Fibroblast of peridontal ligament (primary cell): ENCODE measurements at regions not wholly inside any gene's neighbourhood (a gene's known extent, or its start where the extent isn't known, plus 50 kb on each side); places are given as distances from the start of the nearest gene placed in this dataset.
"Not testable (repeated sequence)": the region's sequence is repeated elsewhere in the genome, so short reads cannot be mapped to it uniquely, and the experiment has no call there.

Source experiments
- DNase-seq: peaks from one replicate; pipeline ENCODE4 v3.0.0-alpha.2; 2010; ENCODE audit errors: extremely low read depth

DNA sequence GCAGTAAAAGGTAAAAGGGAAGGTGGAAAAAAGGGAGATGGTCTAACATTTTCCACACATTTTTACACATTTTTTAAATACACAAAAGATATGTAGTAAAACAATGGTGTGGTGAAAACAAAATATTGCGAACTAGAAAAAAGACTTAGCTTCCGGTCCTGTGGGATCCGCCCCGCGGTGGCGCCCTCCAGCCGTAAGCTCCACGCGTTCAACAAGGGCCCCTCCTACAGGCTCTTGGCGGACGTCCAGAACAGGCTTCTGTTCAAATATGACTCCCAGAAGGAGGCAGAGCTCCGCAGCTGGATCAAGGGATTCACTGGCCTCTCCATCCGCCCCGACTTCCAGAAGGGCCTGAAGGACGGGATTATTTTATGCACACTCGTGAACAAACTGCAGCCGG is 134.1 kb upstream of the TEKT4 start:
- not testable (repeated sequence) for DNase-seq

DNA sequence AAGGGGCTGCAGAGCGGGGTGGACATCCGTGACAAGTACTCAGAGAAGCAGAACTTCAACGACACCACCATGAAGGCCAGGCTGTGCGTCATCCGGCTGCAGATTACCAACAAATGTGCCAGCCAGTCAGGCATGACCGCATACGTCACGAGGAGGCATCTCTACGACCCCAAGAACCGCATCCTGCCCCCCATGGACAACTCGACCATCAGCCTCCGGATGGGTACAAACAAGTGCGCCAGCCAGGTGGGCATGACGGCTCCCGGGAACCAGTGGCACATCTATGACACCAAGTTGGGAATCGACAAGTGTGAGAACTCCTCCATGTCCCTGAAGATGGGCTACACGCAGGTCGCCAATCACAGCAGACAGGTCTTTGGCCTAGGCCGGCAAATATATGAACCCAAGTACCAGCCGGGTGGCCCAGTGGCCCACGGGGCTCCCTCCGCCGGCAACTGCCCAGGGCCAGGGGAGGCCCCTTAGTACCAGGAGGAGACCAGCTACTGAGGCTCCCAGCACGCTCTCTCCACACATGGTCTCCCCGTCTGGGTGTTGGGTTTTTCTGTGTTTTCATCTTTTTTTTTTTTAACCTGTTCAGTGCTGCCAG is 133.4 kb upstream of the TEKT4 start:
- not testable (repeated sequence) for DNase-seq

DNA sequence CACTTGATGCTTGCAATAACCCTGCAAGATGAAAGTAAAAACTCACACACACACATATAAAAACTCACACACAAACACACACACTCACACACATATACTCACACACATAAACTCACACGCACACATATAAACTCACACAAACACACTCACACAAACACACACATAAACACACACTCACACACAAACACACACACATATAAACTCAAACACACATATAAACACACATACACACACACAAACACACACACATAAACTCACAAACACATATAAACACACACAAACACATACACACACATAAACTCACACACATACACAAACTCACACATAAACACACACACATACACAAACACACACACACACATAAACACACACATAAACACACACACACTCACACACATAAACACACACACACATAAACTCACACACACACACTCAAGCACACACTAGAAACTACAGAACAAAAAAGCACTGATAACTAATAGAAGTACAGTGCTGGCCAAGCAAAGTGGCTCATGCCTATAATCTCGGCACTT is 117.7 kb upstream of the TEKT4 start:
- DNase-seq, result no peak

DNA sequence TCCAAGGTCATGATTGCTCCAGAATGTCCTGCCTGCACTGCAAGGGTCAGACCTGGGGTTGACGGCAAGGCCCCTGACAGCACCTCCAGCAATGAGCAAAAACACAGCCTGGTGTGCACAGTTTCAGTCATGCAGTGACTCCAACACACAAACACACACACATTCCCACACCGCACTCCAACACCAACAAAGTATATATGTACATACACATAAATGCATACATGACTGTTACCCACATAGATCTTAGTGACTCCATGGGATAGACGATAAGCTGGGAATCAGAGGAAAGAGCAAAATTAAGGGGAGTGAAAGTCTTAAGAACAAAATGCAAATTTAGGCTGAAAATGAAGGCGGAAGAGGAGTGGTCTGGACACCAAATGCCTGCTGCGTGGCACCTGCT is 112.7 kb upstream of the TEKT4 start:
- DNase-seq, result no peak

DNA sequence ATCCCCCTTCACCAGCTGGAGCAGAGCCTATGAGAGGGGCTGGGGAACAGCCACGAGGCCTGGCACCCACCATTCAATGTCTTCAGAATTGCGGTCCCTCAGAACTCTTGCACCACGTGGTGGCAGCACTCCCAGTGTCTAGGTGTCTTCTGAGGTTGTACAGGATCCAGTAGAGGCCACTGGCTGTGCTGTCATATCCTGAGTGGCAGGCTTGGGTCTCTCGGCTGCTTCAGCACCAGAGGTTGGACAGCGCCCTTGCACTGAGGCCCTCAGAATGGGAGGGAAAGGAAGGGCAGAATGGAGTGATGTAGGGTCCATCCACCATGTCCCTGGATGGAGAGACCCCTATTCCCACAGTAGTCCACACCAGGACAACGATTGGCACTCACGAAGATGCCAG is 112.0 kb upstream of the TEKT4 start:
- no peak for DNase-seq

DNA sequence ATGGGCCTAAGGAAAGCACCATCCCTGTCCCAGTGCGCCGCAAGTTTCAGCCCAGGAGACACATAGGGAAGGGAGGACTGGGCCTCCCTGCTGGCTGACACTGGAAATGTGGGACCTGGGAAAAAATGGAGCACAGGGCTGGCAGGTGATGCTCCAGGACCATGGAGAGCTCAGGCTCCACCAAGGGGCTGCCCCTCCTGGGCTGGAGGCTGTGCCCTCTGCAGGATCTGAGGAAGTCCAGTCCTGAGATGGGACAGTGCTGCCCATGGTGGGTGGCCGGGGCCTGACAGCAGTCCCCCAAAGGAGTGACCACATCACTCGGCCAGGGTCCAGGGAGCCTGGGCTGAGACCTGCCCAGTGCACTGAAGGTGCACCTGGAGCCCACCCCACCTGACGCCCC is 108.6 kb upstream of the TEKT4 start:
- DNase-seq, result no peak

DNA sequence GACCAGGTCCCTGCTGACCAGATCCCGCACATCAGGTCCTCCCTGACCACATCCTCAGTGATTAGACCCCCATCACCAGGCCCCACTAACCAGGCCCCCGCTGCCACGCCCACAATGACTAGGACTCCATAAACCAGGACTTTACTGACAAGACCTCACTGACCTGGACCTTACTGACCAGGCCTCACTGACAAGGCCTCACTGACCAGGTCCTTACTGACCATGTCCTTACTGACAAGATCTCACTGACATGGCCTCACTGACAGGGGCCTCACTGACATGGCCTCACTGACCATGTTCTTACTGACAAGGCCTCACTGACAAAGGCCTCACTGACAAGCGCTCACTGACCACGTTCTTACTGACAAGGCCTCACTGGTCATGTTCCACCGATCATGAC is 107.9 kb upstream of the TEKT4 start:
- no peak for DNase-seq

DNA sequence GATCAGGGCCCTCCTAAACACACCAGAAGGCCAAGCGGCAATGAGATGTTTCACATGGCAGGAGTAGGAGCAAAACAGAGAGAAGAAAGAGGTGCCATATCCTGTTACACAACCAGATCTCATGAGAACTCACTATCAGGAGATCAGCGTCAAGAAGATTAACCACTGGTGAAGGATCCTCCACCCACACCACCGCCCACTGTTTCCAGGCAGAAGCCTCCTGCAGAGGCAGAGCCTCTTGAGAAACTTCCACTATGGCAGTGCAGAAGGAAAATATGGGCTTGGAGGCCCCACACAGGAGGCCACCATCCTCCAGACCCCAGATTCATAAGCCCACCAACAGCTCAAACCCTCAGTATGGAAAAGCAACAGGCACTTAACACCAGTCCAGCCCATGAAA is 106.9 kb upstream of the TEKT4 start:
- not testable (repeated sequence) for DNase-seq

DNA sequence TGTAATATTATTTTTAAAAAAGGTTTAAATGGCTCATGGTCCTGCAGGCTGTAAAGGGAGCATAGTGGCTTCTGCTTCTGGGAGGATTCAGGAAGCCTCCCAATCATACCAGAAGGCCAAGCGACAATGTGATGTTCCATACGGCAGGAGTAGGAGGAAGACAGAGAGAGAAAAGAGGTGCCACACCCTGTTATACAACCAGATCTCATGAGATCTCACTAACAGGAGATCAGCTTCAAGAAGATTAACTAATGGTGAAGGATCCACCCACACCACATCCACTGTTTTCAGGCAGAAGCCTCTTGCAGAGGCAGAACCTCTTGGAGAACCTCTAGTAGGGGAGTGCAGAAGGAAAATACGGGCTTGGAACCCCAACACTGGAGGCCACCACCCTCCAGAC is 103.9 kb upstream of the TEKT4 start:
- DNase-seq, result no peak

DNA sequence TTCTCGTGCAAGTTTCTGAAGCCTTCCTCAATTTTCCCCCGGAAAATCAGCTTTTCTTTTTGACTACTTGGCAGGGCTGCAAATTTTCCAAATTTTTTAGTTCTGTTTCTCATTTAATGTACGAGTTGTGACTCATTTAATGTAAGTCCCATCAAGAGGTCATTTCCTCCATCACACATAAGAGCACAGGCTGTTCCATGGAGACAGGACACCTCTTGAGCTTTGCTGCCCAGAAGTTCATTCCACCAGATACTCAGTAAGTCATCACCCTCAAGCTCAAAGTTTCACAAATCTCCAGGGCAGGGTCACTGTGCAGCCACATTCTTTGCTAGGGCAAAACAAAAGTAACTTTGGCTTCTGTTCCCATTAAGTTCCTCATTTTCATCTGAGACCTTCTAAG is 101.5 kb upstream of the TEKT4 start:
- DNase-seq, result no peak

DNA sequence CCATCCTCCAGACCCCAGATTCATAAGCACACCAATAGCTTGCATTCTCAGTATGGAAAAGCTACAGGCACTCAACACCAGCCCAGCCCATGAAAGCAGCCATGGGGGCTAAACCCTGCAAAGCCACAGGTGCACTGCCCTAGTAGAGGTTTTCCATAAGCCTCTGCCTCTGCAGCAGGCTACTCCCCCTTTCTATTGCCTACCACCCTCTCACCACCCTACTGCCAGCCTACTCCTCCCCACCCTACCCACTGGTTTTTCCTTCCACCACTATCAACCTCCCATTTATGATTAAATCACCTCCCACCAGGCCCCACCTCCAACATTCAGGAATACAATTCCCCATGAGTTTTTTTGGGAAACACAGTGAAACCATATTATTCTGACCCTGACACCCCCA is 96.4 kb upstream of the TEKT4 start:
- no peak for DNase-seq

DNA sequence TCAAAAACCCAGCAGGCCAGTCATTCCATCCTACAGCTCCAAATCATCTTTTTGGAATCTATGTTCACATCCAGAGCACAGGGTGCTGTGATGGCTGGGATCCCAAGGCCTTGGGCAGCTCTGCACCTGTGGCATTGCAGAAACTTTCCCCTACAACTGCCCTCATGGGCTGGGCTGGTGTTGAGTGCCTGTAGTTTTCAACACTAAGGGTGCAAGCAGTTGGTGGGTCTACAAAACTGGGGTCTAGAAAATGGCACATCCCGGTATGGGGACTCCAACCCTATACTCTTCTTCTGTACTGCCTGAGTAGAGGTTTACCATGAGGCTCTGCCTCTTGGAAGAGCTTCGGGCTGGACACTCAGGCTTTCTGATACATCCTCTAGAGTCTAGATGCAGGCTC is 95.2 kb upstream of the TEKT4 start:
- DNase-seq, result no peak

DNA sequence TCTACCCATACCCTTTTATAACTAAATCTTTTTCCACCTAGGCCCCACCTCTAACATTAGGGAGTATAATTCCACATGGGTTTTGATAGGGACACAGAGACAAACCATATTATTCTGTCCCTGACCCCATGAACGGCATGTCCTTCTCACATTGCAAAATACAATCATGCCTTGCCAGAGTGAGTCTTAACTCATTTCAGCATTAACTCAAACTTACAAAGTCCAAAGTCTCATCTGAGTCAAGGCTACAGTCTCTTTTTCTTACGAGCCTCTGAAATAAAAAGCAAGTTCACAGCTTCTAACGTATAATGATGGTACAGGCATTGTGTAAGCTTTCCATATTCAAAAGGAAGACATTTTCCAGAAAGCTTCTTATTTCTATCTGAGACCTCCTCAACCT is 86.1 kb upstream of the TEKT4 start:
- DNase-seq, result not testable (repeated sequence)

DNA sequence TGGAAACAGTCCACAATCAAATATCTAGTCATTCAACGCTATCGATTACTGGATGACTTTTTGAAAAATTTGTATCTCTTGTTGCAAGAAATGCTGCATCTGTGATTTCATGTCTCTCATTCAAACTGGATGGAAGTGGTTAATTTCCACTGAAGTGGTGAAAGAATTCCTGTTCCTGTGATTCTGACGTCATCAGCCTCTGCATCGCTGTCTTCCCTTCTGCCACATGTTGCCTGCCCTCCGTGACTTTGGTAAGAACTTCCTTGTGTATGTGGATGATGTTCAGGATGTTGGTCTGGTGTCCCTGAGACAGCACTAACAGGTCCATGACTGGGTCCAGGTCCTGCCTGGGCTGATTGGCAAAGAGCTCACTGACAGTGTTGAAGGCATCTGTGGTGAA is 84.8 kb upstream of the TEKT4 start:
- DNase-seq, result not testable (repeated sequence)

DNA sequence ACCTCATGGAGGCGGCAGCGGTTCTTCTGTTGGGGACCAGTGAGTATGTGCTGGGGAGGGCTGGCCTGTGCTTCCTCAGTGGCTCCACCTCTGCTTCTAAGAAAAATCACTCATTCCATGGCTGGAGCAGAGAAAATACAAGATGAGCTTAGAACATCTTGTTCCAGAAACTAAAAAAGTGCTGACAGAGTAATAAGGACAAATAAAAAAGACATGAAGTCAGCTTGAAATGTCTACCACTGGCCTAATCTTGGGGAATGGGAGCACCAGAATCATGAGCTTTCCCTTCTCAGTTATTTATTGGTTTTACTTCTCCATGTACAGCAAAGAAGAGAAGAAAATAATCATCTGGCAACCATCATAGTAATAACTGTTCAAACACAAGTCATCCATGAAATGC is 81.1 kb upstream of the TEKT4 start:
- DNase-seq, result not testable (repeated sequence)

DNA sequence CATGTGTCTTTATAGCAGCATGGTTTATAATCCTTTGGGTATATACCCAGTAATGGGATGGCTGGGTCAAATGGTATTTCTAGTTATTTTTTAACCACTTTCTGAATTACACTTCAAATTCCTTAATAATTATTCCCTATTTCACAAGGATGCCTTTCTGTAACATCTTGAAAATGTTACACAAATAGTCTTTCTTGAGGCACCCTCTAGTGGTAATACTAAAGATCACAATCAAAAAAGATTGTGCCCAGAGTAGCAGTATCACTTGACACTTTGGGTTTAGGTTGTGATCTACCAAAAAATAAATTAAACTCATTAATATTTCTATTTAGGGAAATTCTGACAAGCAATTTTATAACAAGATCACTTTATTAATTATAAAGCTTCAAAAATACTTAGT is 74.0 kb upstream of the TEKT4 start:
- DNase-seq, result peak; percentile 26
